ENCODE measurements at regions not wholly inside any gene's neighbourhood (a gene's known extent, or its start where the extent isn't known, plus 50 kb on each side); places are given as distances from the start of the nearest gene placed in this dataset.
A peak's percentile ranks its signal among the peaks of the same experiment; 100 is the strongest.

DNA sequence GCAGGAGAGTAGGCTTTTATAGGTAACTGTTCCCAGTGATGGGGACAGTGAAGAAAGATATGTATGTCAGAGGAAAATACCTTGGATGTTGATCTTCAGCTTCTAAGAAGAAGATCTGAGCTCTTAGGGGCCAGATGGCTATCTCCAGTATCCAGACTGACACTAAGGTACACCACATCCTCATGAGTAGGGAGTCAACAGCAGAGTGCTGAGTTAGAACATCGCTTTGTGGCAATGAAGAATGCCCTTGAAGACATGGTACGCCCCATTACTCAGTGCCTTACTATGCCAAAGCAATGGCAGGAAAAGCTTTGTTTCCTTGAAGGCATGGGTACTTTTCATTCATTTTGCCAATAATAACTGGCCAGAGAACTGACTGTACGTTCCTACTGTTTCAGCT is 263.7 kb downstream of the CEMIP2 start:
- intact Hi-C loops (cut with DNase I, micrococcal nuclease), result no loop called here
- DNase-seq, result no peak
- POLR2A ChIA-PET, result no interaction called here
- H3K27me3 Mint-ChIP-seq, result peaks cover 6% of the 10 kb centered on the region
- no peak for ATAC-seq
- no peak overlapping the region for H3K4me3 Mint-ChIP-seq
- H3K4me1 Mint-ChIP-seq, result no peaks in the 10 kb centered on the region
- H3K36me3 Mint-ChIP-seq (ENCODE audit: low read depth), result no peaks in the 10 kb centered on the region
- no peak overlapping the region for H3K27ac Mint-ChIP-seq
- H3K9me3 Mint-ChIP-seq (ENCODE audit: low read depth), result peaks cover 3% of the 10 kb centered on the region
- CTCF ChIA-PET, result interaction anchor here (0.8 kb wide), 1 partner anchor 219 kb away, joined by 3 read pairs; no protein-coding TSS in a partner anchor

GRCh38 chr9:71498691-71499090 is 269.6 kb downstream of the CEMIP2 start:
- H3K27ac Mint-ChIP-seq, result no peak overlapping the region
- peaks cover 4% of the 10 kb centered on the region for H3K27me3 Mint-ChIP-seq
- DNase-seq, result no peak
- intact Hi-C loops (cut with DNase I, micrococcal nuclease), result no loop called here
- H3K9me3 Mint-ChIP-seq (ENCODE audit: low read depth), result peaks cover 6% of the 10 kb centered on the region
- ATAC-seq, result no peak
- ChIA-PET POLR2A (no interaction called here), CTCF (interaction anchor here (0.7 kb wide), 1 partner anchor 26 kb away, joined by 3 read pairs; no protein-coding TSS in a partner anchor)
- no peaks in the 10 kb centered on the region for H3K36me3 Mint-ChIP-seq (ENCODE audit: low read depth)
- H3K4me1 Mint-ChIP-seq, result no peaks in the 10 kb centered on the region
- H3K4me3 Mint-ChIP-seq, result no peak overlapping the region

DNA sequence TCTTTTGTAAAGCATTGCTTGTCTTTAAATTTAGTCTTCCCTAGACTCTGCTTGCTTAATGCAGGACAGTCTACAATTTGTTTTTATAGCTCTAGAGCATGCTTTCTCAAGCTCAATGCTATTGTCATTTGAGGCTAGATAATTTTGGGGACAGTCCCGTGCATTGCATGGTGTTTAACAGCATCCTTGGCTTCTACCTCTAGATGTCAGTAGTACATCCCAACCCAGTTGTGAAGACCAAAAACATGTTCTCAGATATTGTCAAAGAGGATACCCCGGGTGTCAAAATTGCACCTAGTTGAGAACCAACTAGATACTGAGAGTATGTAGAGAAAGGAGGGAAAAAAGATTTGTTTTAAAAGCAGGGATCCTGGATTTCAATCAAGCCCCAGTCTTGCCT is 277.5 kb downstream of the CEMIP2 start:
- CTCF ChIA-PET, result no interaction called here
- peaks cover 27% of the 10 kb centered on the region for H3K27me3 Mint-ChIP-seq
- no peaks in the 10 kb centered on the region for H3K36me3 Mint-ChIP-seq (ENCODE audit: low read depth)
- no peak for ATAC-seq
- H3K9me3 Mint-ChIP-seq (ENCODE audit: low read depth), result no peaks in the 10 kb centered on the region
- DNase-seq, result no peak
- intact Hi-C loops (cut with DNase I, micrococcal nuclease), result no loop called here
- no peaks in the 10 kb centered on the region for H3K4me1 Mint-ChIP-seq
- no peak overlapping the region for H3K27ac Mint-ChIP-seq
- H3K4me3 Mint-ChIP-seq, result no peak overlapping the region
- POLR2A ChIA-PET, result no interaction called here

- no peak overlapping the region for H3K27ac Mint-ChIP-seq
- peaks cover 25% of the 10 kb centered on the region for H3K27me3 Mint-ChIP-seq
- ATAC-seq (no peak), DNase-seq (no peak)
- H3K36me3 Mint-ChIP-seq (ENCODE audit: low read depth), result no peaks in the 10 kb centered on the region
- H3K4me1 Mint-ChIP-seq, result no peaks in the 10 kb centered on the region
- H3K4me3 Mint-ChIP-seq, result no peak overlapping the region
- POLR2A ChIA-PET, result no interaction called here
- CTCF ChIA-PET, result interaction anchor here (1.2 kb wide), 1 partner anchor 12 kb away, joined by 4 read pairs; no protein-coding TSS in a partner anchor
- no peaks in the 10 kb centered on the region for H3K9me3 Mint-ChIP-seq (ENCODE audit: low read depth)
- intact Hi-C loops (cut with DNase I, micrococcal nuclease), result no loop called here
Observed at GRCh38 chr9:71487061-71487460, 281.3 kb downstream of the CEMIP2 start.

GRCh38 chr9:71485326-71485725 is 283.0 kb downstream of the CEMIP2 start:
- Mint-ChIP-seq H3K27ac (no peak overlapping the region), H3K4me3 (no peak overlapping the region), H3K36me3 (ENCODE audit: low read depth) (no peaks in the 10 kb centered on the region), H3K9me3 (ENCODE audit: low read depth) (no peaks in the 10 kb centered on the region), H3K4me1 (no peaks in the 10 kb centered on the region), H3K27me3 (peaks cover 18% of the 10 kb centered on the region)
- ATAC-seq (no peak), DNase-seq (no peak)
- ChIA-PET POLR2A (no interaction called here), CTCF (no interaction called here)
- intact Hi-C loops (cut with DNase I, micrococcal nuclease), result no loop called here

DNA sequence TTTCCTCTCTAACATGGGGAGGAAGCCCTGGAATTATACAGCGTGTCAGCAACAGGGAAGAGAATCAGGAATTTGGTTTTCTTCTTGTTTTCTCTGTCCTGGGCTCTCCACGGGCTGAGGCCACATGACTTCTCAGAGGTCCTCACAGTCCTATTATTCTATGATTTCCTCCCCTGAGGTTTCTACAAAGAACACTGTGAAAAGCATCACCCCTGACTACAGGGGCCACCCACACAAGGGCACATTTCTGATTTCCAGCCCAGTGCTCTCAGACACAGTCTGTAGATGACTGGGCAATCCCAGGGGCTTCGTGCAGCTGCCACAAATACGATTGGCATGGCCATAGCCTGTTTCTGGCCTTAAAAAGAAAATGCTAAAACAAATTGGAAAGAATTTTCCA is 284.9 kb downstream of the CEMIP2 start:
- H3K4me1 Mint-ChIP-seq, result no peaks in the 10 kb centered on the region
- peaks cover 18% of the 10 kb centered on the region for H3K27me3 Mint-ChIP-seq
- no peaks in the 10 kb centered on the region for H3K36me3 Mint-ChIP-seq (ENCODE audit: low read depth)
- intact Hi-C loops (cut with DNase I, micrococcal nuclease), result no loop called here
- H3K4me3 Mint-ChIP-seq, result no peak overlapping the region
- ChIA-PET CTCF (no interaction called here), POLR2A (no interaction called here)
- no peak for ATAC-seq
- DNase-seq, result no peak
- H3K9me3 Mint-ChIP-seq (ENCODE audit: low read depth), result no peaks in the 10 kb centered on the region
- H3K27ac Mint-ChIP-seq, result no peak overlapping the region

- CTCF ChIA-PET, result no interaction called here
- DNase-seq (no peak), ATAC-seq (no peak)
- no peaks in the 10 kb centered on the region for H3K36me3 Mint-ChIP-seq (ENCODE audit: low read depth)
- POLR2A ChIA-PET, result interaction anchor here (0.6 kb wide), 1 partner anchor 182 kb away, joined by 3 read pairs; no protein-coding TSS in a partner anchor
- peaks cover 10% of the 10 kb centered on the region for H3K27me3 Mint-ChIP-seq
- H3K4me1 Mint-ChIP-seq, result no peaks in the 10 kb centered on the region
- no peak overlapping the region for H3K4me3 Mint-ChIP-seq
- no peaks in the 10 kb centered on the region for H3K9me3 Mint-ChIP-seq (ENCODE audit: low read depth)
- H3K27ac Mint-ChIP-seq, result no peak overlapping the region
- intact Hi-C loops (cut with DNase I, micrococcal nuclease), result no loop called here
Observed at GRCh38 chr9:71479621-71480020, 288.7 kb downstream of the CEMIP2 start.

- intact Hi-C loops (cut with DNase I, micrococcal nuclease), result no loop called here
- ATAC-seq (no peak), DNase-seq (no peak)
- Mint-ChIP-seq H3K4me1 (no peaks in the 10 kb centered on the region), H3K27ac (no peak overlapping the region), H3K27me3 (peaks cover 8% of the 10 kb centered on the region), H3K36me3 (ENCODE audit: low read depth) (no peaks in the 10 kb centered on the region), H3K9me3 (ENCODE audit: low read depth) (no peaks in the 10 kb centered on the region), H3K4me3 (no peak overlapping the region)
- CTCF ChIA-PET, result interaction anchor here (0.9 kb wide), 1 partner anchor 26 kb away, joined by 3 read pairs; no protein-coding TSS in a partner anchor
- POLR2A ChIA-PET, result no interaction called here
Observed at GRCh38 chr9:71472400-71472799, 295.9 kb downstream of the CEMIP2 start.

- Mint-ChIP-seq H3K9me3 (ENCODE audit: low read depth) (no peaks in the 10 kb centered on the region), H3K4me1 (no peaks in the 10 kb centered on the region), H3K4me3 (no peak overlapping the region), H3K36me3 (ENCODE audit: low read depth) (no peaks in the 10 kb centered on the region), H3K27me3 (peaks cover 4% of the 10 kb centered on the region), H3K27ac (no peak overlapping the region)
- intact Hi-C loops (cut with DNase I, micrococcal nuclease), result no loop called here
- ATAC-seq, result no peak
- DNase-seq, result no peak
- CTCF ChIA-PET, result interaction anchor here (0.8 kb wide), 1 partner anchor 15 kb away, joined by 3 read pairs; no protein-coding TSS in a partner anchor
- POLR2A ChIA-PET, result no interaction called here
Observed at GRCh38 chr9:71465392-71465791, 302.9 kb downstream of the CEMIP2 start.

GRCh38 chr9:71459082-71459481 is 309.2 kb downstream of the CEMIP2 start:
- intact Hi-C loops (cut with DNase I, micrococcal nuclease), result no loop called here
- no peak for DNase-seq
- no peak overlapping the region for H3K4me3 Mint-ChIP-seq
- H3K4me1 Mint-ChIP-seq, result no peaks in the 10 kb centered on the region
- ChIA-PET CTCF (interaction anchor here (0.6 kb wide), 1 partner anchor 692 kb away, joined by 3 read pairs; no protein-coding TSS in a partner anchor), POLR2A (no interaction called here)
- no peak for ATAC-seq
- no peaks in the 10 kb centered on the region for H3K9me3 Mint-ChIP-seq (ENCODE audit: low read depth)
- no peaks in the 10 kb centered on the region for H3K36me3 Mint-ChIP-seq (ENCODE audit: low read depth)
- H3K27me3 Mint-ChIP-seq, result peaks cover 9% of the 10 kb centered on the region
- H3K27ac Mint-ChIP-seq, result no peak overlapping the region

DNA sequence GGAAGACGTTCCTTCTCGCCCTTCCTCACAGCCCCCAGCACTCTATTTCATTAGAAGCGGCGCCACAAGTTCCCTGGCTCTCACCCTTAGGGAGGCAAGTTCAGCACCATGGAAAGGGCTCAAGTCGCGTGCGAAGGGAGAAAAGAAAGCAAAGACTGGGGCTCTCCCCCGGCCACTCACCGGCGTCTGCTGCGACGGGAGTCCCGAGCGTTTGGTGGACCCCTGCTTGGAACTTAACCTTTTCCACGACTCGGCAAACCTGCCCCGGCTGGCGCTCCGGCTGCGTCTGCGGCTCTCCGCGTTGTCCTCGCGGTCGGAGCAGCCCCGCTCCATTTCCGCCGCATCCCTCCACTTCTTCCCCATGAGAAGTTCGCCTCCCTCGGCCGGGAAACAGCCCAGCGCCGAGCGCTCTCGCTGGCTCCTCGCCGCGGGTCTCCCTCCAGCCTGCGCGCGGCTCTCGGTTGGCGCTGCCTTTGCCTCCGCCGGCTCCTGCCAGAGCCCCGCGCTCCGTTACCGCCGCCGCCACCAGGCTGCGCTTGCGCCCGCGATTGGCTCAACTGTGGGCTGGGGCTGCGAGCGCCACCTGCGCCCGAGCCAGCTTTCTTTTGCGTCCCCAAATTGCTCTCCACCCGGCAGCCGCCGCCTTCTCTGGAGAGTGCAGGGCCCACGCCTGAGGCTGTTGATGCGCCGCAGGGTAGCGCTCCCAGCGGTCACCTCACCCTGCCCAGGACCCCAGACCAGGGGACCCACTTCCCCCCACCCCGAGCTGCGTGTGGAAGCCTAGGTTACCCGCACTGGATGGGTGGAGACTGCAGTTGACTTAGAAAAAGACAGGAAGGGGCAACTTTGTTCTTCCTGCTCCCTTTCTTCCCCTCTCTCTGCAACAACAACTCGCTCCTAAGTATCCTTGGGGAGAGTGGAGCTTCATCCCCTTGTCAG is 321.6 kb downstream of the CEMIP2 start:
- ATAC-seq (peak; percentile 78), DNase-seq (peak; percentile 73)
- peaks cover 39% of the 10 kb centered on the region for H3K27me3 Mint-ChIP-seq
- H3K36me3 Mint-ChIP-seq (ENCODE audit: low read depth), result no peaks in the 10 kb centered on the region
- POLR2A ChIA-PET, result no interaction called here
- peak overlapping the region; percentile 26 for H3K4me3 Mint-ChIP-seq
- H3K27ac Mint-ChIP-seq, result no peak overlapping the region
- peaks cover 3% of the 10 kb centered on the region for H3K4me1 Mint-ChIP-seq
- peaks cover 5% of the 10 kb centered on the region for H3K9me3 Mint-ChIP-seq (ENCODE audit: low read depth)
- CTCF ChIA-PET, result interaction anchor here (1.4 kb wide), 1 partner anchor 8 kb away, joined by 3 read pairs; no protein-coding TSS in a partner anchor
- intact Hi-C loops (cut with DNase I, micrococcal nuclease), result no loop called here

DNA sequence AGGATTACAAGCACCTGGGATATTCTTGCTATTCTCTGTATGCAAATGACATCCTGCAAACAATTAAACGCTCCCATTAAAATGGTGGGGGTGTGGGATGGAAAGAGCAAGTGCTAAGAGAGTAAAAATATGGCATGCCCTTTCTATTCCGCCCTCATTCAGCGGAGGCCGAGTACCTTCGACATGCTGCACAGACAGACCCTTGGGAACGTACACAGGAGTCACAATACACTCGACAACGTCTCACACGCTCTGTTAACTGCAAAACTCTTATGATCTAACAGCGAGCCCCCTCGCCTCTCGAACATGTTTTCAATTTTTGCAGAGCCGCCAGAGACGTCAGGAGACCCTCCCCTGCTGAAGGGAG is 322.2 kb downstream of the CEMIP2 start:
- intact Hi-C loops (cut with DNase I, micrococcal nuclease), result no loop called here
- Mint-ChIP-seq H3K36me3 (ENCODE audit: low read depth) (no peaks in the 10 kb centered on the region), H3K27me3 (peaks cover 39% of the 10 kb centered on the region), H3K4me1 (peaks cover 3% of the 10 kb centered on the region), H3K4me3 (no peak overlapping the region), H3K9me3 (ENCODE audit: low read depth) (peaks cover 3% of the 10 kb centered on the region), H3K27ac (no peak overlapping the region)
- POLR2A ChIA-PET, result no interaction called here
- ATAC-seq (no peak), DNase-seq (no peak)
- CTCF ChIA-PET, result no interaction called here
